ENCODE measurements at regions not wholly inside any gene's neighbourhood (a gene's known extent, or its start where the extent isn't known, plus 50 kb on each side); places are given as distances from the start of the nearest gene placed in this dataset.

- TF ChIP-seq CTCF (conservative IDR thresholded peaks at IDR 0.05) (no peak), EZH2 (IDR thresholded peaks at IDR 0.05; ENCODE audit: low read depth) (no peak)
Measured at GRCh38 chr18:68330658-68331057, 384.2 kb downstream of the TMX3 start.
